ENCODE measurements at regions not wholly inside any gene's neighbourhood (a gene's known extent, or its start where the extent isn't known, plus 50 kb on each side); places are given as distances from the start of the nearest gene placed in this dataset.

DNA sequence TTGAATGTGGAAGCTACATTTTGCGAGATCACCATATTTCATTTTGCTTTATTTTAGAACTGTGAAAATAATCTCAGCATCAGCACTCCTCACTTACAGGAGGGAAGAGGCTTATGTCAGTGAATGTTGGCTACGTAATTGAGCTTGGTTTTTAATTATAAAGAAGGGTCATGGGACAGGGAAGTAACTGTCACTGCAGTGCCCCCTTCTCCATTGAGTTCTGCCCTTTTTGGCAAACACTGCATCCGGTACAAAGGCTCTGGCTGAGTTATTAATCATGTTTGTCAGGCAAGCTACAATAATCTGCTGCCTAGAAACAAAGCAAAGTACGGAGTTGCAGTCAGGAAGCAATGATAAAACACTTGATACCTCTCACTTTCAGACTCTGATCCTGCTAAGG is 546.7 kb downstream of the SNAPC1 start:
- no peak for TF ChIP-seq MTA3 (IDR thresholded peaks at IDR 0.05; ENCODE audit: borderline replicate concordance)
- TF ChIP-seq, protein P1, sequence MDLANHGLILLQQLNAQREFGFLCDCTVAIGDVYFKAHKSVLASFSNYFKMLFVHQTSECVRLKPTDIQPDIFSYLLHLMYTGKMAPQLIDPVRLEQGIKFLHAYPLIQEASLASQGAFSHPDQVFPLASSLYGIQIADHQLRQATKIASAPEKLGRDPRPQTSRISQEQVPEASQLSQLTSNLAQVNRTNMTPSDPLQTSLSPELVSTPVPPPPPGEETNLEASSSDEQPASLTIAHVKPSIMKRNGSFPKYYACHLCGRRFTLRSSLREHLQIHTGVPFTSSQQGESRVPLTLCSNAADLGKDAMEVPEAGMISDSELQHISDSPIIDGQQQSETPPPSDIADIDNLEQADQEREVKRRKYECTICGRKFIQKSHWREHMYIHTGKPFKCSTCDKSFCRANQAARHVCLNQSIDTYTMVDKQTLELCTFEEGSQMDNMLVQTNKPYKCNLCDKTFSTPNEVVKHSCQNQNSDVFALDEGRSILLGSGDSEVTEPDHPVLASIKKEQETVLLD (IDR thresholded peaks at IDR 0.05) = no peak
- no peak for TF ChIP-seq ZNF184 (CRISPR knock-in tag; IDR thresholded peaks at IDR 0.05)
- no peak for TF ChIP-seq POLR2AphosphoS5 (IDR thresholded peaks at IDR 0.05; ENCODE audit: control insufficient read depth, insufficient read depth, low read depth, low read length)
- TF ChIP-seq SIX5 (IDR thresholded peaks at IDR 0.05; ENCODE audit: borderline replicate concordance in 1 of 2, insufficient read depth in 1 of 2, low read depth in 1 of 2, low read length in 2 of 2) = no peak
- TF ChIP-seq, protein P2, sequence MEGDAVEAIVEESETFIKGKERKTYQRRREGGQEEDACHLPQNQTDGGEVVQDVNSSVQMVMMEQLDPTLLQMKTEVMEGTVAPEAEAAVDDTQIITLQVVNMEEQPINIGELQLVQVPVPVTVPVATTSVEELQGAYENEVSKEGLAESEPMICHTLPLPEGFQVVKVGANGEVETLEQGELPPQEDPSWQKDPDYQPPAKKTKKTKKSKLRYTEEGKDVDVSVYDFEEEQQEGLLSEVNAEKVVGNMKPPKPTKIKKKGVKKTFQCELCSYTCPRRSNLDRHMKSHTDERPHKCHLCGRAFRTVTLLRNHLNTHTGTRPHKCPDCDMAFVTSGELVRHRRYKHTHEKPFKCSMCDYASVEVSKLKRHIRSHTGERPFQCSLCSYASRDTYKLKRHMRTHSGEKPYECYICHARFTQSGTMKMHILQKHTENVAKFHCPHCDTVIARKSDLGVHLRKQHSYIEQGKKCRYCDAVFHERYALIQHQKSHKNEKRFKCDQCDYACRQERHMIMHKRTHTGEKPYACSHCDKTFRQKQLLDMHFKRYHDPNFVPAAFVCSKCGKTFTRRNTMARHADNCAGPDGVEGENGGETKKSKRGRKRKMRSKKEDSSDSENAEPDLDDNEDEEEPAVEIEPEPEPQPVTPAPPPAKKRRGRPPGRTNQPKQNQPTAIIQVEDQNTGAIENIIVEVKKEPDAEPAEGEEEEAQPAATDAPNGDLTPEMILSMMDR (IDR thresholded peaks at IDR 0.05 in 2 of 3, conservative IDR thresholded peaks at IDR 0.05 in 1 of 3; ENCODE audit: insufficient read depth in 2 of 3, low read depth in 1 of 3, low read length in 3 of 3) = no peak
